Stomach (tissue), 4 donors: ENCODE measurements at regions not wholly inside any gene's neighbourhood (a gene's known extent, or its start where the extent isn't known, plus 50 kb on each side); places are given as distances from the start of the nearest gene placed in this dataset.

Experiments
- POLR2A ChIP-seq, 4 donors: fragments of 450-650 bp; IDR thresholded peaks; one replicate each; pipeline ENCODE4 v1.6.1; 2016; ENCODE audit warnings: antibody characterized with exemption in 4 of 4, control low read depth in 2 of 4, mild to moderate bottlenecking in 1 of 4, moderate library complexity in 1 of 4
- POLR2AphosphoS5 ChIP-seq, 3 donors: sonication (generic); formaldehyde crosslinking; IDR thresholded peaks; one replicate each; pipeline ENCODE4 v1.6.1; 2016; ENCODE audit warnings: antibody characterized with exemption in 3 of 3
- TF ChIP-seq, protein P1 (sequence below), 7 experiments: fragments of 450-650 bp in 4 of 7; fragments of 200-600 bp in 3 of 7; sonication (generic) in 3 of 7; IDR thresholded peaks; one replicate each; pipeline ENCODE4 v1.5.1; 2016 to 2019; ENCODE audit warnings: antibody characterized with exemption in 7 of 7, control low read depth in 2 of 7, mild to moderate bottlenecking in 1 of 7

- TF ChIP-seq POLR2AphosphoS5 (IDR thresholded peaks at IDR 0.05) (no peak), POLR2A (IDR thresholded peaks at IDR 0.05) (no peak)
- TF ChIP-seq, protein P1, sequence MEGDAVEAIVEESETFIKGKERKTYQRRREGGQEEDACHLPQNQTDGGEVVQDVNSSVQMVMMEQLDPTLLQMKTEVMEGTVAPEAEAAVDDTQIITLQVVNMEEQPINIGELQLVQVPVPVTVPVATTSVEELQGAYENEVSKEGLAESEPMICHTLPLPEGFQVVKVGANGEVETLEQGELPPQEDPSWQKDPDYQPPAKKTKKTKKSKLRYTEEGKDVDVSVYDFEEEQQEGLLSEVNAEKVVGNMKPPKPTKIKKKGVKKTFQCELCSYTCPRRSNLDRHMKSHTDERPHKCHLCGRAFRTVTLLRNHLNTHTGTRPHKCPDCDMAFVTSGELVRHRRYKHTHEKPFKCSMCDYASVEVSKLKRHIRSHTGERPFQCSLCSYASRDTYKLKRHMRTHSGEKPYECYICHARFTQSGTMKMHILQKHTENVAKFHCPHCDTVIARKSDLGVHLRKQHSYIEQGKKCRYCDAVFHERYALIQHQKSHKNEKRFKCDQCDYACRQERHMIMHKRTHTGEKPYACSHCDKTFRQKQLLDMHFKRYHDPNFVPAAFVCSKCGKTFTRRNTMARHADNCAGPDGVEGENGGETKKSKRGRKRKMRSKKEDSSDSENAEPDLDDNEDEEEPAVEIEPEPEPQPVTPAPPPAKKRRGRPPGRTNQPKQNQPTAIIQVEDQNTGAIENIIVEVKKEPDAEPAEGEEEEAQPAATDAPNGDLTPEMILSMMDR (IDR thresholded peaks at IDR 0.05), result no peak
Measured at GRCh38 chr2:117085737-117086136, 728.8 kb upstream of the DDX18 start.
